Neural cell (in vitro differentiated cells): ENCODE measurements at regions not wholly inside any gene's neighbourhood (a gene's known extent, or its start where the extent isn't known, plus 50 kb on each side); places are given as distances from the start of the nearest gene placed in this dataset.

ENCODE experiments used
- EP300 ChIP-seq: fragments of 450-650 bp; conservative IDR thresholded peaks from 2 replicates; pipeline ENCODE4 v1.6.1; 2014; ENCODE audit warnings: antibody characterized with exemption, mild to moderate bottlenecking, moderate library complexity; ENCODE audit not compliant: poor library complexity, severe bottlenecking
- MXI1 ChIP-seq: fragments of 450-650 bp; conservative IDR thresholded peaks from 2 replicates; pipeline ENCODE4 v1.6.1; 2014; ENCODE audit warnings: antibody characterized with exemption, mild to moderate bottlenecking; ENCODE audit not compliant: poor library complexity, severe bottlenecking
- SMC3 ChIP-seq: fragments of 450-650 bp; conservative IDR thresholded peaks from 2 replicates; pipeline ENCODE4 v1.6.1; 2014; ENCODE audit warnings: antibody characterized with exemption, mild to moderate bottlenecking, moderate library complexity; ENCODE audit not compliant: poor library complexity
- TF ChIP-seq, protein P1 (sequence below): fragments of 450-650 bp; IDR thresholded peaks from 2 replicates; pipeline ENCODE4 v1.5.1; 2014; ENCODE audit warnings: antibody characterized with exemption, mild to moderate bottlenecking, moderate library complexity; ENCODE audit not compliant: poor library complexity, severe bottlenecking
- TF ChIP-seq, protein P2 (sequence below): IDR thresholded peaks from 2 replicates; pipeline ENCODE4 v1.6.1; 2012; ENCODE audit warnings: borderline replicate concordance

DNA sequence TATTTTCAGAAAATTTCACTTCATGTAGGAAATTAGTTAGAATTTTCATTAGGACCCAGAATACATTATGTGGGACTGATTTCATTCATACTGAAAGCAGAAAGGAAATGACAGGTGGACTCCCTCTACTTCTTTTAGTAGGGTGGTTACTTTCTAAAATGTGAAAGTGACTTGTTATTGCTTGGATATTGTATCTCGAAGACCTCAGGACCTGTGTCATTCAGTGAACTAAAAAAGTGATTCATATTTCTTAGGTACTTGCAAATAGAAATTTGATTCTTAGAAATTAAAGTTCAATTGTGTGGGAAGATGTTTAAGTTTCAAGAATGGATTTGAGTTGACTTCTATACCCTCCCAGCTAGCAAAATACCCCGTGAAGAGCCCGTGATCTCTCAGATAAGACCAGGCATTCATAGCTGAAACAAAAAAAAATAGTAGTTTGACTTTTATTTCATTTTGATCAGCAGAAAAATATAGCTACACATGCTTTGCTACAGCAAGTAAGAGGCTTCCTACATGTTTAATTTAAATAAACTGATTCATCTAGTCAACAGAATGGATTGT is 1037.1 kb downstream of the GATA3 start:
- no peak for TF ChIP-seq EP300
- no peak for TF ChIP-seq MXI1
- TF ChIP-seq, protein P1, sequence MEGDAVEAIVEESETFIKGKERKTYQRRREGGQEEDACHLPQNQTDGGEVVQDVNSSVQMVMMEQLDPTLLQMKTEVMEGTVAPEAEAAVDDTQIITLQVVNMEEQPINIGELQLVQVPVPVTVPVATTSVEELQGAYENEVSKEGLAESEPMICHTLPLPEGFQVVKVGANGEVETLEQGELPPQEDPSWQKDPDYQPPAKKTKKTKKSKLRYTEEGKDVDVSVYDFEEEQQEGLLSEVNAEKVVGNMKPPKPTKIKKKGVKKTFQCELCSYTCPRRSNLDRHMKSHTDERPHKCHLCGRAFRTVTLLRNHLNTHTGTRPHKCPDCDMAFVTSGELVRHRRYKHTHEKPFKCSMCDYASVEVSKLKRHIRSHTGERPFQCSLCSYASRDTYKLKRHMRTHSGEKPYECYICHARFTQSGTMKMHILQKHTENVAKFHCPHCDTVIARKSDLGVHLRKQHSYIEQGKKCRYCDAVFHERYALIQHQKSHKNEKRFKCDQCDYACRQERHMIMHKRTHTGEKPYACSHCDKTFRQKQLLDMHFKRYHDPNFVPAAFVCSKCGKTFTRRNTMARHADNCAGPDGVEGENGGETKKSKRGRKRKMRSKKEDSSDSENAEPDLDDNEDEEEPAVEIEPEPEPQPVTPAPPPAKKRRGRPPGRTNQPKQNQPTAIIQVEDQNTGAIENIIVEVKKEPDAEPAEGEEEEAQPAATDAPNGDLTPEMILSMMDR = no peak
- TF ChIP-seq, protein P2, sequence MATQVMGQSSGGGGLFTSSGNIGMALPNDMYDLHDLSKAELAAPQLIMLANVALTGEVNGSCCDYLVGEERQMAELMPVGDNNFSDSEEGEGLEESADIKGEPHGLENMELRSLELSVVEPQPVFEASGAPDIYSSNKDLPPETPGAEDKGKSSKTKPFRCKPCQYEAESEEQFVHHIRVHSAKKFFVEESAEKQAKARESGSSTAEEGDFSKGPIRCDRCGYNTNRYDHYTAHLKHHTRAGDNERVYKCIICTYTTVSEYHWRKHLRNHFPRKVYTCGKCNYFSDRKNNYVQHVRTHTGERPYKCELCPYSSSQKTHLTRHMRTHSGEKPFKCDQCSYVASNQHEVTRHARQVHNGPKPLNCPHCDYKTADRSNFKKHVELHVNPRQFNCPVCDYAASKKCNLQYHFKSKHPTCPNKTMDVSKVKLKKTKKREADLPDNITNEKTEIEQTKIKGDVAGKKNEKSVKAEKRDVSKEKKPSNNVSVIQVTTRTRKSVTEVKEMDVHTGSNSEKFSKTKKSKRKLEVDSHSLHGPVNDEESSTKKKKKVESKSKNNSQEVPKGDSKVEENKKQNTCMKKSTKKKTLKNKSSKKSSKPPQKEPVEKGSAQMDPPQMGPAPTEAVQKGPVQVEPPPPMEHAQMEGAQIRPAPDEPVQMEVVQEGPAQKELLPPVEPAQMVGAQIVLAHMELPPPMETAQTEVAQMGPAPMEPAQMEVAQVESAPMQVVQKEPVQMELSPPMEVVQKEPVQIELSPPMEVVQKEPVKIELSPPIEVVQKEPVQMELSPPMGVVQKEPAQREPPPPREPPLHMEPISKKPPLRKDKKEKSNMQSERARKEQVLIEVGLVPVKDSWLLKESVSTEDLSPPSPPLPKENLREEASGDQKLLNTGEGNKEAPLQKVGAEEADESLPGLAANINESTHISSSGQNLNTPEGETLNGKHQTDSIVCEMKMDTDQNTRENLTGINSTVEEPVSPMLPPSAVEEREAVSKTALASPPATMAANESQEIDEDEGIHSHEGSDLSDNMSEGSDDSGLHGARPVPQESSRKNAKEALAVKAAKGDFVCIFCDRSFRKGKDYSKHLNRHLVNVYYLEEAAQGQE = no peak
- no peak for TF ChIP-seq SMC3
